HepG2 (cell line): ENCODE measurements at regions not wholly inside any gene's neighbourhood (a gene's known extent, or its start where the extent isn't known, plus 50 kb on each side); places are given as distances from the start of the nearest gene placed in this dataset.

Experiments used
- ATAC-seq: fragments of 200-7000 bp; cut with Tn5 transposase; 3 replicates; pipeline ENCODE4 v1.9.1; 2020; ENCODE audit warnings: mild to moderate bottlenecking, moderate library complexity
- BruUV-seq: library from RNA; stranded (reverse); fragments of 400-500 nt; replicated peaks from 2 replicates; lab custom pipeline; 2021; lab: Mats Ljungman, UMichigan
- CTCF ChIA-PET: fragments of 300-600 bp; formaldehyde crosslinking; extraction: SDS; loops from one replicate; lab custom pipeline; 2021; ENCODE audit warnings: low total read pairs, inconsistent platforms, low intra/inter-chr PET ratio; lab: Yijun Ruan, JAX
- POLR2A ChIA-PET: fragments of 350-600 bp; sonication (Branson Sonifier 250); formaldehyde crosslinking; loops from one replicate; lab custom pipeline; 2020; ENCODE audit warnings: antibody characterized with exemption, inconsistent platforms; lab: Yijun Ruan, JAX
- DNase-seq: peaks from one replicate; pipeline ENCODE4 v3.0.0-alpha.2; 2015; ENCODE audit warnings: low spot score
- FAIRE-seq: peaks from 3 replicates; lab custom pipeline; 2011; peaks lifted over from hg19 to GRCh38; lab: Jason Lieb, UNC
- H2AFZ ChIP-seq: one replicate; pipeline ENCODE4 v1.6.1; 2011; ENCODE audit warnings: low read length, inconsistent platforms
- H3K27ac ChIP-seq: fragments of 300-600 bp; 3 replicates; pipeline ENCODE4 v1.8.0; 2011; ENCODE audit warnings: mixed run types, mild to moderate bottlenecking, mixed read lengths, low read length, inconsistent platforms; ENCODE audit not compliant: insufficient read depth; ENCODE audit errors: extremely low read length
- H3K27me3 ChIP-seq, 2 experiments: fragments of 200-600 bp in 1 of 2; 2 replicates in 1 of 2; 3 replicates in 1 of 2; pipeline versions ENCODE4 v1.6.0 to v1.8.0; 2011; ENCODE audit warnings: low read length in 2 of 2, mild to moderate bottlenecking in 2 of 2, moderate library complexity in 2 of 2, inconsistent platforms in 1 of 2; ENCODE audit not compliant: insufficient read depth in 2 of 2, control insufficient read depth in 1 of 2
- H3K36me3 ChIP-seq, 2 experiments: fragments of 200-600 bp in 1 of 2; replicated peaks in 1 of 2; 2 replicates in 1 of 2; 3 replicates in 1 of 2; pipeline versions ENCODE4 v1.5.1 to v1.8.0; 2011; ENCODE audit warnings: low read length in 2 of 2, inconsistent platforms in 1 of 2; ENCODE audit not compliant: insufficient read depth in 2 of 2, control insufficient read depth in 1 of 2
- H3K4me1 ChIP-seq: 2 replicates; pipeline ENCODE4 v1.5.1; 2012; ENCODE audit warnings: low read length, inconsistent platforms; ENCODE audit not compliant: insufficient read depth
- H3K4me2 ChIP-seq: 2 replicates; pipeline ENCODE4 v1.6.0; 2011; ENCODE audit warnings: low read depth, low read length, inconsistent platforms
- H3K4me3 ChIP-seq, 3 experiments: fragments of 200-600 bp in 1 of 3; sonication (generic), shearing (Covaris generic) in 1 of 3; replicated peaks in 1 of 3; 2 replicates each; pipeline ENCODE4 v1.5.1; 2011 to 2016; ENCODE audit warnings: low read length in 3 of 3, inconsistent platforms in 2 of 3, low read depth in 2 of 3, mild to moderate bottlenecking in 2 of 3, control low read depth in 1 of 3, mixed read lengths in 1 of 3; ENCODE audit not compliant: insufficient read depth in 1 of 3
- H3K79me2 ChIP-seq: one replicate; pipeline ENCODE4 v1.6.1; 2011; ENCODE audit warnings: low read length, inconsistent platforms; ENCODE audit not compliant: insufficient read depth
- H3K9ac ChIP-seq: 2 replicates; pipeline ENCODE4 v1.6.0; 2011; ENCODE audit warnings: mild to moderate bottlenecking, low read depth, low read length, inconsistent platforms; ENCODE audit not compliant: insufficient read depth
- H3K9me3 ChIP-seq: 2 replicates; pipeline ENCODE4 v1.5.1; 2012; ENCODE audit warnings: mild to moderate bottlenecking, low read length
- H4K20me1 ChIP-seq: 2 replicates; pipeline ENCODE4 v1.6.0; 2011; ENCODE audit warnings: inconsistent platforms, mild to moderate bottlenecking, low read length, moderate library complexity; ENCODE audit not compliant: insufficient read depth
- CTCF ChIP-seq: sonication (generic); formaldehyde crosslinking; IDR thresholded peaks from 2 replicates; pipeline ENCODE4 v1.5.0; 2020; ENCODE audit warnings: mild to moderate bottlenecking, missing genetic modification reagents, moderate library complexity
- FIP1L1 ChIP-seq: fragments of 200-400 bp; formaldehyde crosslinking; IDR thresholded peaks from 2 replicates; pipeline ENCODE4 v1.6.1; 2018; ENCODE audit warnings: low read depth, mild to moderate bottlenecking, low read length, moderate library complexity, borderline replicate concordance; ENCODE audit not compliant: insufficient read depth
- KDM3A ChIP-seq: IDR thresholded peaks from 2 replicates; pipeline ENCODE4 v1.6.1; 2018; ENCODE audit warnings: low read depth, missing compliant biosample characterization
- MTF1 ChIP-seq: sonication (generic); formaldehyde crosslinking; IDR thresholded peaks from 2 replicates; pipeline ENCODE4 v1.5.0; 2020; ENCODE audit warnings: missing genetic modification reagents
- NFIC ChIP-seq: IDR thresholded peaks from 2 replicates; pipeline ENCODE4 v1.6.1; 2012; ENCODE audit warnings: mild to moderate bottlenecking, low read length, inconsistent platforms
- SALL2 ChIP-seq: sonication (generic); formaldehyde crosslinking; IDR thresholded peaks from 2 replicates; pipeline ENCODE4 v1.8.1; 2023; ENCODE audit warnings: mild to moderate bottlenecking, missing genetic modification reagents, inconsistent platforms
- SETDB1 ChIP-seq: sonication (generic); formaldehyde crosslinking; IDR thresholded peaks from 2 replicates; pipeline ENCODE4 v1.5.1; 2020; ENCODE audit warnings: missing genetic modification reagents, mild to moderate bottlenecking, borderline replicate concordance
- SMC3 ChIP-seq: IDR thresholded peaks from 2 replicates; pipeline ENCODE4 v1.6.1; 2011; ENCODE audit warnings: low read length, improper control_type of control experiment
- STAG1 ChIP-seq: sonication (generic); formaldehyde crosslinking; IDR thresholded peaks from 2 replicates; pipeline ENCODE4 v1.4.0; 2020; ENCODE audit warnings: missing genetic modification reagents
- STAT6 ChIP-seq: sonication (generic); formaldehyde crosslinking; IDR thresholded peaks from 2 replicates; pipeline ENCODE4 v1.4.0; 2020; ENCODE audit warnings: missing genetic modification reagents, mild to moderate bottlenecking, borderline replicate concordance
- TFE3 ChIP-seq: IDR thresholded peaks from 2 replicates; pipeline ENCODE4 v1.6.1; 2016
- TMF1 ChIP-seq: sonication (generic); formaldehyde crosslinking; IDR thresholded peaks from 2 replicates; pipeline ENCODE4 v1.8.1; 2022; ENCODE audit warnings: low read depth, missing genetic modification reagents
- ZBTB33 ChIP-seq: sonication (generic); formaldehyde crosslinking; IDR thresholded peaks from 2 replicates; pipeline ENCODE4 v1.4.0; 2020; ENCODE audit warnings: missing genetic modification reagents
- ZNF160 ChIP-seq: sonication (generic); formaldehyde crosslinking; IDR thresholded peaks from 2 replicates; pipeline ENCODE4 v1.8.0; 2022; ENCODE audit warnings: mild to moderate bottlenecking, inconsistent platforms, missing genetic modification reagents
- ZNF354B ChIP-seq: sonication (generic); formaldehyde crosslinking; IDR thresholded peaks from 2 replicates; pipeline ENCODE4 v1.8.0; 2022; ENCODE audit warnings: mild to moderate bottlenecking, missing genetic modification reagents
- ZNF674 ChIP-seq: sonication (generic); formaldehyde crosslinking; IDR thresholded peaks from 2 replicates; pipeline ENCODE4 v1.5.0; 2020; ENCODE audit warnings: low read depth, mild to moderate bottlenecking, missing genetic modification reagents
- ZNF850 ChIP-seq: sonication (generic); formaldehyde crosslinking; conservative IDR thresholded peaks from 2 replicates; pipeline ENCODE4 v1.9.0; 2021; ENCODE audit warnings: mild to moderate bottlenecking, missing genetic modification reagents
- WGBS: methylation state at CpG from one replicate; pipeline ENCODE4 v1.1.6; 2017; ENCODE audit warnings: low lambda C conversion rate; 5-methylcytosine and 5-hydroxymethylcytosine counted together
- in situ Hi-C: cut with HindIII; loops from 2 replicates; pipeline ENCODE4 v1.10.0; 2017; ENCODE audit warnings: low pct_unique_long_range_greater_than_20kb; ENCODE audit not compliant: extremely low pct_ligation_motif_present
- intact Hi-C: fragments of 100-400 bp; cut with micrococcal nuclease; formaldehyde crosslinking; loops from one replicate; pipeline ENCODE4 v1.10.0; 2022; ENCODE audit not compliant: unreplicated experiment

- Histone ChIP-seq H3K4me2 (no peak overlapping the region), H3K36me3 (peaks cover 17 to 65% of the 10 kb centered on the region in 2 experiments; a peak in 4 of 5 replicates), H3K4me1 (no peaks in the 10 kb centered on the region), H3K9me3 (peaks cover 10% of the 10 kb centered on the region; the same call in 1 of the 2 replicates), H3K27ac (no peak overlapping the region), H2AFZ (no peak overlapping the region), H3K4me3 (no peak overlapping the region), H3K79me2 (no peaks in the 10 kb centered on the region), H3K27me3 (no peaks in the 10 kb centered on the region), H4K20me1 (0 out of 2 replicates have a peak, but pooled peaks cover 3% of the 10 kb centered on the region), H3K9ac (no peak overlapping the region)
- no peak for FAIRE-seq
- no peak for ATAC-seq
- 82% methylated on average over 9 of the region's 11 CpGs for WGBS
- DNase-seq, result no peak
- in situ Hi-C loops, result no loop called here
- TF ChIP-seq TMF1 (CRISPR knock-in tag) (no peak), NFIC (no peak), FIP1L1 (no peak), ZNF850 (CRISPR knock-in tag) (no peak), STAG1 (CRISPR knock-in tag) (peak; percentile 28), SETDB1 (CRISPR knock-in tag) (0 out of 2 replicates have a peak, but pooled peaks have one; percentile 26), ZNF160 (no peak), MTF1 (CRISPR knock-in tag) (no peak), KDM3A (CRISPR knock-in tag) (no peak), ZNF354B (CRISPR knock-in tag) (no peak), ZBTB33 (CRISPR knock-in tag) (peak; percentile 94), SMC3 (0 out of 2 replicates have a peak, but pooled peaks have one; percentile 3), TFE3 (CRISPR knock-in tag) (no peak), STAT6 (no peak), ZNF674 (CRISPR knock-in tag) (no peak), SALL2 (CRISPR knock-in tag) (no peak), CTCF (CRISPR knock-in tag) (peak; percentile 59)
- POLR2A ChIA-PET, result no interaction called here
- intact Hi-C loops, result no loop called here
- CTCF ChIA-PET, result no interaction called here
- BruUV-seq, result no TSS peak
Measured at GRCh38 chr12:124469193-124469888, 98.1 kb downstream of the NCOR2 start.
